Testis (tissue), 2 donors: ENCODE measurements at regions not wholly inside any gene's neighbourhood (a gene's known extent, or its start where the extent isn't known, plus 50 kb on each side); places are given as distances from the start of the nearest gene placed in this dataset.

Experiments
- DNase-seq: peaks from one replicate; pipeline ENCODE4 v3.0.0-alpha.2; 2019
- H3K27ac ChIP-seq, 2 donors: fragments of 200-600 bp; sonication (generic); one replicate each; pipeline ENCODE4 v1.5.1; 2019
- H3K27me3 ChIP-seq: fragments of 200-600 bp; sonication (generic); one replicate; pipeline ENCODE4 v1.5.1; 2019
- H3K36me3 ChIP-seq: fragments of 200-600 bp; sonication (generic); one replicate; pipeline ENCODE4 v1.5.1; 2017; ENCODE audit warnings: low read depth; ENCODE audit errors: missing control alignments
- H3K4me1 ChIP-seq: fragments of 200-600 bp; sonication (generic); one replicate; pipeline ENCODE4 v1.5.1; 2019
- H3K4me3 ChIP-seq, 2 donors: fragments of 200-600 bp; sonication (generic); one replicate each; pipeline ENCODE4 v1.5.1; 2017 to 2019
- H3K9me3 ChIP-seq: fragments of 200-600 bp; sonication (generic); one replicate; pipeline ENCODE4 v1.5.1; 2017
- POLR2A ChIP-seq: fragments of 450-650 bp; IDR thresholded peaks from one replicate; pipeline ENCODE4 v1.6.1; 2017; ENCODE audit warnings: antibody characterized with exemption, mild to moderate bottlenecking, moderate library complexity
- WGBS, 2 donors: methylation state at CpG; one replicate each; pipeline ENCODE4 v1.1.5; 2018; 5-methylcytosine and 5-hydroxymethylcytosine counted together
- intact Hi-C: fragments of 100-400 bp; cut with DNase I; formaldehyde crosslinking; loops from one replicate; pipeline ENCODE4 v1.15.1; 2023; ENCODE audit warnings: low total_unique reads
- TF ChIP-seq, protein P1 (sequence below), 3 experiments: fragments of 450-650 bp in 2 of 3; fragments of 200-600 bp in 1 of 3; sonication (generic) in 1 of 3; IDR thresholded peaks; one replicate each; pipeline ENCODE4 v1.5.1; 2016 to 2019; ENCODE audit warnings: antibody characterized with exemption in 3 of 3, mild to moderate bottlenecking in 2 of 3, moderate library complexity in 1 of 3

DNA sequence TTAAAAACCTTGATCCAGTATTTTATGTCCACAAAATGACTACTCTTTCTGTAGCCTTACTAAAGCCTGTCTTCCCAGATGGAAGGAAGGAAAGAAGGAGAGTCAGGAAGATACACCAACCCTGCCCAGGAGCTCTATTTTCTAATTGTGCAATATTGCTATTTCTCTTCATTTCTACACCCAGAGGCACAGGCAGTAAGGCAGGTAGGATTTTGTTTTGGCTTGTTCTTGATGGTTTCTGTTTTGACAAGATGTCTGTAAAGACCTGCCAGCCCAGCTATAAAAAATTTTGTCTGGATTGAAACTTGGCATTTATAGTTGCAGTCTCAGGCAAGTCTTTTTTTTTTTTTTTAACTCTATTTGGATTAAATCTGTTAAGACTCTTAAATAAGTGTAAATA, 587.5 kb upstream of the ARID1B start:
- Histone ChIP-seq H3K9me3 (no peaks in the 10 kb centered on the region), H3K27me3 (no peaks in the 10 kb centered on the region), H3K4me1 (no peaks in the 10 kb centered on the region), H3K4me3 (no peak overlapping the region), H3K27ac (no peak overlapping the region), H3K36me3 (no peaks in the 10 kb centered on the region)
- DNase-seq, result no peak
- TF ChIP-seq, protein P1, sequence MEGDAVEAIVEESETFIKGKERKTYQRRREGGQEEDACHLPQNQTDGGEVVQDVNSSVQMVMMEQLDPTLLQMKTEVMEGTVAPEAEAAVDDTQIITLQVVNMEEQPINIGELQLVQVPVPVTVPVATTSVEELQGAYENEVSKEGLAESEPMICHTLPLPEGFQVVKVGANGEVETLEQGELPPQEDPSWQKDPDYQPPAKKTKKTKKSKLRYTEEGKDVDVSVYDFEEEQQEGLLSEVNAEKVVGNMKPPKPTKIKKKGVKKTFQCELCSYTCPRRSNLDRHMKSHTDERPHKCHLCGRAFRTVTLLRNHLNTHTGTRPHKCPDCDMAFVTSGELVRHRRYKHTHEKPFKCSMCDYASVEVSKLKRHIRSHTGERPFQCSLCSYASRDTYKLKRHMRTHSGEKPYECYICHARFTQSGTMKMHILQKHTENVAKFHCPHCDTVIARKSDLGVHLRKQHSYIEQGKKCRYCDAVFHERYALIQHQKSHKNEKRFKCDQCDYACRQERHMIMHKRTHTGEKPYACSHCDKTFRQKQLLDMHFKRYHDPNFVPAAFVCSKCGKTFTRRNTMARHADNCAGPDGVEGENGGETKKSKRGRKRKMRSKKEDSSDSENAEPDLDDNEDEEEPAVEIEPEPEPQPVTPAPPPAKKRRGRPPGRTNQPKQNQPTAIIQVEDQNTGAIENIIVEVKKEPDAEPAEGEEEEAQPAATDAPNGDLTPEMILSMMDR (IDR thresholded peaks at IDR 0.05), result no peak
- TF ChIP-seq POLR2A, result no peak
- intact Hi-C loops, result no loop called here

DNA sequence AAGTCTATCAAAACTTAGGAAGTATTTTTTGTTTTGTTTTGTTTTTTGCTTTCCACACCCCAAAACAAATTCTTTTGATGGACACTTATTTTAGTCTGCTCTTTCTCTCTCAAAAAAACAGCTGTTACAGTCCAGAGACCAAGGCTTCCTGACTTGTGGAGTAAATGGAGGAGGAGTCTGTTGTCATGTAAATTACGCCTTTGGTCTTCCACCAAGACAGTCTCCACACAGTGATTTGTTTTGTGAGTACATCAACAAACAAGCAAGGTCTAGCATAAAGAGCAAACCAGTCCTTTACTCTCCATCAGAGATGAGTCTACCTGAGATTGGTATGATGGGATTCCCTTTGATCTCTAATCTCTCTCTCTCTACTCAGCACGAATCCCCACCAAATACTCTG, 588.0 kb upstream of the ARID1B start:
- H3K4me3 ChIP-seq, result no peak overlapping the region
- no peak for TF ChIP-seq POLR2A
- TF ChIP-seq, protein P1 (IDR thresholded peaks at IDR 0.05), result no peak
- no peaks in the 10 kb centered on the region for H3K27me3 ChIP-seq
- H3K4me1 ChIP-seq, result no peaks in the 10 kb centered on the region
- WGBS, 2 donors, result 85 to 94% methylated on average over 2 of the region's 2 CpGs
- no peaks in the 10 kb centered on the region for H3K36me3 ChIP-seq
- H3K9me3 ChIP-seq, result no peaks in the 10 kb centered on the region
- intact Hi-C loops, result no loop called here
- DNase-seq, result no peak
- no peak overlapping the region for H3K27ac ChIP-seq

DNA sequence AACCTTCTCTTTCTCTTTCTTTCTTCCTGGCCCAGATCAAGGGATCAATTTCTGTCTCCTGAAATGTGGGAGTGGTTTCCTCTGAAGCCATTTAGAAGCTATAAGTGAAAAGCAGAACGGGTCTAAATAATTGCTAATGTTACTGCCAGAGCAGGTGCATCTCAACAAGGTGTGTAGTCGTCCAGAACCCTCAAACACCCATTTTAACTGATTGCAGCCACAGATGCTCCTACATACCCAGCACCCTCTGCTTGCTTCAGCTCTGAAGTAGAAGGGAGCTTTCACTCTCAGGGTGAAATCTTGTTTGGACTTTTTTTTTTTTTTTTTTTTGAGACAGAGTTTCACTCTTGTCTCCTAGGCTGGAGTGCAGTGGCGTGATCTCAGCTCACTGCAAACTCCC, 592.1 kb upstream of the ARID1B start:
- Histone ChIP-seq H3K27me3 (no peaks in the 10 kb centered on the region), H3K27ac (no peak overlapping the region), H3K4me1 (no peaks in the 10 kb centered on the region), H3K4me3 (no peak overlapping the region), H3K9me3 (no peaks in the 10 kb centered on the region), H3K36me3 (no peaks in the 10 kb centered on the region)
- 64 to 74% methylated on average over 3 of the region's 3 CpGs for WGBS, 2 donors
- TF ChIP-seq, protein P1 (IDR thresholded peaks at IDR 0.05), result no peak
- no peak for TF ChIP-seq POLR2A
- no peak for DNase-seq
- intact Hi-C loops, result no loop called here

DNA sequence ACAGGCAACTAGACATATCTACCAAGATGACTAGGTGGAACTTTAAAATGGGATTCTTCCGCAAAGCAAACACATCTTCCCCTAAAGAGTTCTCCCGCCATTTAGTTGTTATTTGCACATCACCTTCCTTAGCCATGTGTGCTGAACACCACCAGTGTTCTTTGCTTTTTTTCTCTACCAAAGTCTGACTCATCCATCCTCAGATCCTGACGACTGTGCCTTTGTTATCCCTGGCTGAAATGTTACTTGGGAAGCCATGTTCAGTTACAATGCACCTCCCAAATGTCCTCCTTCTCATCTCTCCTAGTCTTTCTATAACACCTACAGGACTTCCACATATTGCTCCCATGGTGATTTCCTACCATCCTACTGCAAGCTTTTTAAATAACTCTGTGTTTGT, 593.5 kb upstream of the ARID1B start:
- WGBS, 2 donors, result 67 to 77% methylated on average over 3 of the region's 3 CpGs
- no peak for DNase-seq
- Histone ChIP-seq H3K27ac (no peak overlapping the region), H3K9me3 (no peaks in the 10 kb centered on the region), H3K4me3 (no peak overlapping the region), H3K36me3 (no peaks in the 10 kb centered on the region), H3K4me1 (no peaks in the 10 kb centered on the region), H3K27me3 (no peaks in the 10 kb centered on the region)
- TF ChIP-seq, protein P1 (IDR thresholded peaks at IDR 0.05), result no peak
- no peak for TF ChIP-seq POLR2A
- intact Hi-C loops, result no loop called here

DNA sequence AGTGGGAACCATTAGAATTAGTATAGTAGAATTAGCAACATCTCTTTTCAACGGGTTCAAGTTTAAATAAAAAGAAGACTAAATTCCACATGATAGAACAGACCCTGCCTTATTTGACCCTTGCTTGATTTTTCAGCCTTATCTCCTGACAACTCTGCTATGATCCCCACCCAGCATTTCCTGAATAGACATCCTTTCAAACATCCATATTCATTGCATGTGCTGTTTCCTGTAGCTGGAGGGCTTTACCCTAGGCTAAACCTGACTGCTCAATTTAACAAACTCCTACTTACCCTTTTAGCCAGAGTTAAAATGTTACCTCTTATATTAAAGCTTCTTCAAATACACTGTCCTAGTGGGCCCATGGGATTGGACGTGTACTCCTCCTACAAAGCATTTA, 594.8 kb upstream of the ARID1B start:
- WGBS, 2 donors, result 66 to 81% methylated on average over 2 of the region's 2 CpGs

More for the DNA sequence above, 594.8 kb upstream of the ARID1B start:
- no peak overlapping the region for H3K27ac ChIP-seq
- no peaks in the 10 kb centered on the region for H3K36me3 ChIP-seq
- TF ChIP-seq, protein P1 (IDR thresholded peaks at IDR 0.05), result no peak
- no peak for TF ChIP-seq POLR2A
- H3K27me3 ChIP-seq, result no peaks in the 10 kb centered on the region
- H3K9me3 ChIP-seq, result no peaks in the 10 kb centered on the region
- no peaks in the 10 kb centered on the region for H3K4me1 ChIP-seq
- DNase-seq, result no peak
- intact Hi-C loops, result no loop called here
- no peak overlapping the region for H3K4me3 ChIP-seq
